ENCODE measurements at regions not wholly inside any gene's neighbourhood (a gene's known extent, or its start where the extent isn't known, plus 50 kb on each side); places are given as distances from the start of the nearest gene placed in this dataset. TPM values are rescaled to one million over a fixed set of nuclear protein-coding genes. Genes with fewer than 3 reads are reported as not detected.
"Not testable (repeated sequence)": the region's sequence is repeated elsewhere in the genome, so short reads cannot be mapped to it uniquely, and the experiment has no call there.

DNA sequence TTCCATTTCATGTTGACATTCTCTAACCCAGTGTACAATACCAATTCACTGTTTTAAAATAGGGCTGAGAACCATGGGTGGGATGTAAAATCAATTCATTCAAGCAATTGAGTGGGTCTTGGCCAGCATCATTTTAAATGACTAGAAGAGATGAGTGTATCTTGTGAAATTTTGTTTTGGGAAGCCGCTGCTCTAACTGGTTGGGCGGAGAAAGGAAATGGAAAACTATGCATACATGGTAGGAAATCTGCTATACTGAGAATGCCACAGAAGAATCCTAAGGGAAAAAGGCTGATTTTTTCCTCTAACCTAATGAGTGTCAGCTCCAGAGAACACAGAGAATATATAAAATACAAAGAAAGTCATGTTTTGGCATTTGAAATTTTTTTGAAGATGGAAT is 54.8 kb upstream of the DCLK2 start:
- no peak for DNase-seq
- no peak overlapping the region for H2AFZ ChIP-seq (ENCODE audit: insufficient read depth, low read depth, low read length, poor library complexity, severe bottlenecking)
- Mint-ChIP-seq H3K4me3 (no peak overlapping the region), H3K9me3 (peaks cover 17 to 42% (median 25%) of the 10 kb centered on the region in 7 donors), H3K27ac (no peak overlapping the region), H3K36me3 (no peaks in the 10 kb centered on the region), H3K4me1 (no peaks in the 10 kb centered on the region), H3K27me3 (ENCODE audit: low read depth in 3 of 3) (peaks cover 1 to 2% (median 1%) of the 10 kb centered on the region in 3 donors)
- no peaks in the 10 kb centered on the region for H3K27me3 ChIP-seq (ENCODE audit: control insufficient read depth in 2 of 2, insufficient read depth in 2 of 2, low read length in 2 of 2)
- no peak overlapping the region for H3K27ac ChIP-seq (ENCODE audit: low read depth in 1 of 2, low read length in 2 of 2)
- no peak overlapping the region for H3K9ac ChIP-seq (ENCODE audit: insufficient read depth, low read length, poor library complexity, severe bottlenecking)
- no peak for TF ChIP-seq CTCF (IDR thresholded peaks at IDR 0.05)
- H3K79me2 ChIP-seq (ENCODE audit: insufficient read depth, low read length) = no peaks in the 10 kb centered on the region
- no peaks in the 10 kb centered on the region for H3K36me3 ChIP-seq (replicated peaks in 1 of 2; ENCODE audit: control insufficient read depth in 1 of 2, insufficient read depth in 2 of 2, low read length in 2 of 2)
- no peak overlapping the region for H3K4me3 ChIP-seq (replicated peaks in 1 of 3; ENCODE audit: low read depth in 2 of 3, low read length in 3 of 3)
- WGBS (ENCODE audit: insufficient coverage) = no CpG with 5 or more reads among the region's 2 CpGs
- peaks cover 20 to 22% of the 10 kb centered on the region in 2 donors for H3K9me3 ChIP-seq (replicated peaks in 1 of 2; ENCODE audit: control insufficient read depth in 1 of 2, insufficient read depth in 1 of 2, low read length in 2 of 2)
- H3K4me1 ChIP-seq (ENCODE audit: control insufficient read depth in 1 of 2, insufficient read depth in 2 of 2, low read length in 2 of 2) = no peaks in the 10 kb centered on the region
- intact Hi-C loops (cut with micrococcal nuclease) = no loop called here
- no peak overlapping the region for H3K4me2 ChIP-seq (replicated peaks; ENCODE audit: extremely low read depth, low read length, poor library complexity, severe bottlenecking)
- H4K20me1 ChIP-seq (ENCODE audit: insufficient read depth, low read length) = no peaks in the 10 kb centered on the region

DNA sequence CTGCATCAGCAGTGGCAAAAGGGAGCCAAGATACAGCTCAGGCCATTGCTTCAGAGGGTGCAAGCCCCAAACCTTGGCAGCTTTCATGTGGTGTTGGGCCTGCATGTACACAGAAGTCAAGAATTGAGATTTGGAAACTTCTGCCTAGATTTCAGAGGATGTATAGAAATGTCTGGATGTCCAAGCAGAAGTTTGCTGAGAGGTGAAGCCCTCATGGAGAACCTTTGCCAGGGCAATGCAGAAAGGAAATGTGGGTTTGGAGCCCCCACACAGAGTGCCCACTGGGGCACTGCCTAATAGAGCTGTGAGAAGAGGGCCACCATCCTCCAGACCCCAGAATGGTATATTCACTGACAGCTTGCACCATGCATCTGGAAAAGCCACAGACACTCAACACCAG is 51.3 kb upstream of the DCLK2 start:
- H3K27me3 ChIP-seq (ENCODE audit: control insufficient read depth in 2 of 2, insufficient read depth in 2 of 2, low read length in 2 of 2); H3K4me1 Mint-ChIP-seq; H3K27ac ChIP-seq (ENCODE audit: low read depth in 1 of 2, low read length in 2 of 2); H3K79me2 ChIP-seq (ENCODE audit: insufficient read depth, low read length); H3K9ac ChIP-seq (ENCODE audit: insufficient read depth, low read length, poor library complexity, severe bottlenecking); H3K4me3 Mint-ChIP-seq; H3K4me3 ChIP-seq (replicated peaks in 1 of 3; ENCODE audit: low read depth in 2 of 3, low read length in 3 of 3); H3K27me3 Mint-ChIP-seq (ENCODE audit: low read depth in 3 of 3); H3K36me3 Mint-ChIP-seq; H3K27ac Mint-ChIP-seq; DNase-seq; H3K4me1 ChIP-seq (ENCODE audit: control insufficient read depth in 1 of 2, insufficient read depth in 2 of 2, low read length in 2 of 2); H2AFZ ChIP-seq (ENCODE audit: insufficient read depth, low read depth, low read length, poor library complexity, severe bottlenecking); H4K20me1 ChIP-seq (ENCODE audit: insufficient read depth, low read length); H3K4me2 ChIP-seq (replicated peaks; ENCODE audit: extremely low read depth, low read length, poor library complexity, severe bottlenecking); intact Hi-C loops (cut with micrococcal nuclease); H3K36me3 ChIP-seq (replicated peaks in 1 of 2; ENCODE audit: control insufficient read depth in 1 of 2, insufficient read depth in 2 of 2, low read length in 2 of 2): not testable (repeated sequence)
- H3K9me3 Mint-ChIP-seq = peaks cover 17 to 39% (median 22%) of the 10 kb centered on the region in 7 donors
- peaks cover 20 to 22% of the 10 kb centered on the region in 2 donors for H3K9me3 ChIP-seq (replicated peaks in 1 of 2; ENCODE audit: control insufficient read depth in 1 of 2, insufficient read depth in 1 of 2, low read length in 2 of 2)

Small RNA genes lying in the stretch of these regions (small RNA-seq; reads per million reads assigned to genes)
- gene RNA5SP167 (ENCODE audit: insufficient read length, low read depth) (not detected), gene RNU6-1230P (ENCODE audit: insufficient read length, low read depth) (not detected)

All from CD14-positive monocyte (primary cell).